Duodenal mucosa (tissue), 2 donors: ENCODE measurements at regions not wholly inside any gene's neighbourhood (a gene's known extent, or its start where the extent isn't known, plus 50 kb on each side); places are given as distances from the start of the nearest gene placed in this dataset.

Experiments
- H3K27ac ChIP-seq: one replicate; pipeline ENCODE4 v1.7.0; 2013; ENCODE audit warnings: low read depth, low read length
- H3K27me3 ChIP-seq, 2 donors: one replicate each; pipeline ENCODE4 v1.7.0; 2013; ENCODE audit warnings: low read length in 2 of 2, control low read depth in 1 of 2; ENCODE audit not compliant: insufficient read depth in 2 of 2, control insufficient read depth in 1 of 2
- H3K36me3 ChIP-seq, 2 donors: one replicate each; pipeline ENCODE4 v1.7.0; 2013; ENCODE audit warnings: low read length in 2 of 2, control low read depth in 1 of 2; ENCODE audit not compliant: insufficient read depth in 2 of 2, control insufficient read depth in 1 of 2
- H3K4me1 ChIP-seq, 2 donors: one replicate each; pipeline ENCODE4 v1.7.0; 2013; ENCODE audit warnings: low read length in 2 of 2, control low read depth in 1 of 2; ENCODE audit not compliant: insufficient read depth in 2 of 2, control insufficient read depth in 1 of 2
- H3K4me3 ChIP-seq, 2 donors: one replicate each; pipeline ENCODE4 v1.7.0; 2013; ENCODE audit warnings: low read length in 2 of 2, low read depth in 1 of 2
- H3K9ac ChIP-seq, 2 donors: one replicate each; pipeline ENCODE4 v1.7.0; 2013; ENCODE audit warnings: low read length in 2 of 2, low read depth in 1 of 2
- H3K9me3 ChIP-seq, 2 donors: one replicate each; pipeline ENCODE4 v1.7.0; 2013; ENCODE audit warnings: low read length in 2 of 2, control low read depth in 1 of 2; ENCODE audit not compliant: control insufficient read depth in 1 of 2

- H3K27ac ChIP-seq, result no peak overlapping the region
- no peaks in the 10 kb centered on the region for H3K36me3 ChIP-seq
- no peak overlapping the region for H3K4me3 ChIP-seq
- peaks cover 7 to 10% of the 10 kb centered on the region in 2 donors for H3K4me1 ChIP-seq
- H3K9ac ChIP-seq, result no peak overlapping the region
- H3K9me3 ChIP-seq, result no peaks in the 10 kb centered on the region
- peaks cover 0 to 8% of the 10 kb centered on the region in 2 donors for H3K27me3 ChIP-seq
These were observed 99.4 kb downstream of the MICALL2 start for GRCh38 chr7:1359681-1360485.

- no peaks in the 10 kb centered on the region for H3K9me3 ChIP-seq
- no peaks in the 10 kb centered on the region for H3K36me3 ChIP-seq
- no peak overlapping the region for H3K27ac ChIP-seq
- peaks cover under 1 to 4% of the 10 kb centered on the region in 2 donors for H3K4me1 ChIP-seq
- H3K4me3 ChIP-seq, result no peak overlapping the region
- H3K9ac ChIP-seq, result no peak overlapping the region
- H3K27me3 ChIP-seq, result peaks cover 0 to 8% of the 10 kb centered on the region in 2 donors
These were observed 98.7 kb downstream of the MICALL2 start for GRCh38 chr7:1360521-1360971.

GRCh38 chr7:1361016-1361755 is 98.1 kb downstream of the MICALL2 start:
- peaks cover 5 to 8% of the 10 kb centered on the region in 2 donors for H3K27me3 ChIP-seq
- H3K9me3 ChIP-seq, result peaks cover 4 to 6% of the 10 kb centered on the region in 2 donors
- no peak overlapping the region for H3K4me3 ChIP-seq
- H3K9ac ChIP-seq, result no peak overlapping the region
- no peaks in the 10 kb centered on the region for H3K36me3 ChIP-seq
- no peaks in the 10 kb centered on the region for H3K4me1 ChIP-seq
- no peak overlapping the region for H3K27ac ChIP-seq

DNA sequence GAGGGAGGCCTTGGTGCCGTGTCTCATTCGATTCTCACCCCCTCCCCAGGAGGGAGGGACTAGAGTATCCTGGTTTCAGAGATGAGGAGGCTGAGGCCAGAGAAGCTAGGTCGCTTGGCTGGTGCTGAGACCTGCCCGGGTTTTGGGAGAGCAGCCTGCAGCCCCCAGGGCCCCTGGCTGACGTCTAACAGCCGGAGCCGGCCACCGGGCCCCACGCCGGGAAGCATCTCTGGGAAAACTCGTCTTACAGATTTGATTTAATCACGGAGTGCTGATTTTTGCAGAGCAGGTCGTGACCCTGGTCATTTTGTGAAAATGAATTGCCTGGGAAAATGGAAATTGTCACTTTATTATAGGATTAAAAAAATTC is 97.5 kb downstream of the MICALL2 start:
- H3K9me3 ChIP-seq, result peaks cover 4 to 6% of the 10 kb centered on the region in 2 donors
- no peak overlapping the region for H3K27ac ChIP-seq
- no peak overlapping the region for H3K4me3 ChIP-seq
- H3K9ac ChIP-seq, result no peak overlapping the region
- H3K27me3 ChIP-seq, result peaks cover 5 to 11% of the 10 kb centered on the region in 2 donors
- H3K36me3 ChIP-seq, result no peaks in the 10 kb centered on the region
- no peaks in the 10 kb centered on the region for H3K4me1 ChIP-seq

DNA sequence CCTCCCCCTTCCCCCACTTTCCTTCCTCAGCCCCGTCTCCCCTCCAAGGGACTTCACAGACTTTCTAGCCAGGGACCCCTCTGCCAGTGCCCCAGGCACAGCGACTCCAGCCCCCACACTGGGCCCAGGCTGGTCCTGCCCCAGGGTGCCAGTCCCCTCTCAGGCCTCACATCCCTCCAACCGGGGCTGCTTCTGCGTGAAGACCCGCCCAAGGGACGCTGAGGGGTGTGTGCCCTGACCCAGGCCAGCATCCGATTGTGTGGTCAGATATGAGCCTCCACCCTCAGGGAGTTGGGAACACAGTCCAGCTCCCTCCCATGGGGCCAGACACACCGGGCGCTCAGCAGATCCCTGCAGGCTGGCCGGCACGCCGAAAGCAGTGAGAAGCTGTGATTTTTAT is 97.0 kb downstream of the MICALL2 start:
- Histone ChIP-seq H3K4me1 (no peaks in the 10 kb centered on the region), H3K27me3 (peaks cover 0 to 16% of the 10 kb centered on the region in 2 donors), H3K27ac (no peak overlapping the region), H3K4me3 (no peak overlapping the region), H3K36me3 (no peaks in the 10 kb centered on the region), H3K9me3 (peaks cover 4 to 6% of the 10 kb centered on the region in 2 donors), H3K9ac (no peak overlapping the region)

DNA sequence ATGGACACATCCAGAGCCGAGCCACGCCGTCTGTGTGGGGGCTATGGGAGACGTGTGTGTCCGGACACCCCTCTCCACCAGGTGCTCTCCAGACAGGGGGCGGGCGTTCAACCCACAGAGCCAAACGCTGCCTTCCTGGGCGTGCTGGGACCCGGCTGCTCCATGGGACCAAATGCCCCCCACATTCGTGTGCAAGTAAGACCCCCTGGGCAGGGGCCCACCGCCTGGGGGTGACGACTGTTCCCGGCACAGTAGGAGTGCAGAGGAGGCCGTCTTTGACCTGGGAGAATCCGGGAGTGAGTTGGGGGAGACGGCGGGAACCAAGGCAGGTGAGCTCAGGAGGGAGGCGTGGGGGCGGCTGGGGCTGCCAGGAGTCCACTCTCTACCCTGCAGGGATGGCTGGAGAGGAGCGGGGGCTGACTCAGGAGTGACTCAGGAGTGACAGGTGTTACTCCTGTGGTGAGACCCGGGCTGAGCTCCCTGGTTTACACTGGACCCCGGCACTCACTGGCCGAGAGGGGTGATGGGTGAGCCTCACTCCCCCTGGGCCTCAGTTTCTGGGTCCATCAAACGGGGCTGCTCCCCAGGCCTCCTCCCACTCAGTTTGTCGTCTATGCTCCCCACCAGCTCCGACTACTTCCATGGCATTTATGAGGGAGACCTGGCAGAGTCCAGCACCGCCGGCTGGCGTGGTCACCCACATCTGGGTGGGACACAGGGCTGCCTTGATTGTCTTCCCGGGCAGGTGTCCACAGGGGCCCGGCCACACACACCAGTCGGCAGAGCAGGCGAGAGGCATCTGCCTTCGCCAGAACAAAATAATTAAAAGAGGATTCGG is 95.0 kb downstream of the MICALL2 start:
- no peak overlapping the region for H3K27ac ChIP-seq
- no peaks in the 10 kb centered on the region for H3K4me1 ChIP-seq
- H3K4me3 ChIP-seq, result no peak overlapping the region
- H3K9ac ChIP-seq, result no peak overlapping the region
- H3K27me3 ChIP-seq, result peaks cover 13 to 31% of the 10 kb centered on the region in 2 donors
- peaks cover 4 to 6% of the 10 kb centered on the region in 2 donors for H3K9me3 ChIP-seq
- no peaks in the 10 kb centered on the region for H3K36me3 ChIP-seq

DNA sequence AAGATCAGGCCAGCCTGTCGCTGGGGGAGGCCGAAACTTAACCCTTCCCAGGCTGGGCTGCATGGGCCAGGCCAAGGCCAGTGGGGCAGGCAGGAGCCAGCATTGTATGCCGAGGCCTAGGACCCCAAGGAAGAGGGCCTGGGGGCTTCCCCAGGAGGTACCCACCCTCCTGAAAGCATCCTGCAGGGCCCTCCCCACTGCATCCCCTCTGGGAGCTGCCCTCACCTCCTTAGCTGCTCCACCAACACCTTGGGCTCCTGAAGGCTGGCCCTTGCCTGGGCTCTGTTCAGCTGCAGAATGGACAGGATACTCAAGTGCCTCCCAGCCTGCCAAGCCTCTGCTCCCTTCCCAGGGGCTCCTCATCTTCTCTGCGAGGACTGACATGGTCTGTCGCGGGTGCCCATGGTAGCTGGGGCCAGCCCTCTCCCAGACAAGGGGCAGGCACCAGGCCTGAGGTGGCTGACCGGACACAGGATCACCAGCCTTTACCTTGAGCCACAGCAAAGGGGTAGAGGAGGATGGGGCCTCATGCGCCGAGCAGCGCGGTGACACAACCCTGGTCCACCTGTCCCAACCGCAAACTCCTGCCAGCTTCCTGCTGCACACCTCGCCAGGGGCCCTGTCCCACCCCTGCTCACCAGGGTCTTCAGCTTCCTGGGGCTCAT is 94.2 kb downstream of the MICALL2 start:
- Histone ChIP-seq H3K36me3 (no peaks in the 10 kb centered on the region), H3K27me3 (peaks cover 18 to 35% of the 10 kb centered on the region in 2 donors), H3K9me3 (peaks cover 4 to 6% of the 10 kb centered on the region in 2 donors), H3K27ac (no peak overlapping the region), H3K4me1 (no peaks in the 10 kb centered on the region), H3K9ac (no peak overlapping the region), H3K4me3 (no peak overlapping the region)

DNA sequence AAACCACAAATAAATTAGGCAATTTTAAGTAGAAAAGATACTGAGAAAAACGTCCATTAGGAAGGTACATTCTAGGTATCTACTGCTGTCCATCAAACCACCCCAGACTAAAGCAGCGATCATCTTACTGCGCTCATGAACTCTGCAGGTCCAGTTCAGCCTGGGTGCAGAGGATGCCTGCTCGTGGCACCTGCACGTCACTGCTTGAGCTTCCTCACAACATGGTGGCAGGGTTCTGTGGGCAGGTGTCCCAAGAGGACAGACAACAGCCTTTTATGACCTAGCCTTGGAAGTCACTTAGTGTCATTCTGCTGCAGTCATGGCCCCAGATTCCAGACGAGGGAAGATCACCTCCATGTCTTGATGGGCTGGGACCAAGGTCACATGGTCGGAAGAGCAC is 93.4 kb downstream of the MICALL2 start:
- H3K9me3 ChIP-seq, result peaks cover 4 to 6% of the 10 kb centered on the region in 2 donors
- H3K9ac ChIP-seq, result no peak overlapping the region
- no peak overlapping the region for H3K4me3 ChIP-seq
- peaks cover 24 to 43% of the 10 kb centered on the region in 2 donors for H3K27me3 ChIP-seq
- H3K36me3 ChIP-seq, result no peaks in the 10 kb centered on the region
- no peaks in the 10 kb centered on the region for H3K4me1 ChIP-seq
- no peak overlapping the region for H3K27ac ChIP-seq

- Histone ChIP-seq H3K9me3 (peaks cover 4 to 6% of the 10 kb centered on the region in 2 donors), H3K27ac (no peak overlapping the region), H3K9ac (no peak overlapping the region), H3K4me1 (no peaks in the 10 kb centered on the region), H3K36me3 (no peaks in the 10 kb centered on the region), H3K27me3 (peaks cover 27 to 46% of the 10 kb centered on the region in 2 donors), H3K4me3 (no peak overlapping the region)
These were observed 92.4 kb downstream of the MICALL2 start for GRCh38 chr7:1366801-1367405.
